Effector memory CD8-positive, alpha-beta T cell (primary cell): ENCODE measurements at regions not wholly inside any gene's neighbourhood (a gene's known extent, or its start where the extent isn't known, plus 50 kb on each side); places are given as distances from the start of the nearest gene placed in this dataset.

Experiments
- ATAC-seq: fragments of 150-1000 bp; cut with Tn5 transposase; replicated peaks from 2 replicates; pipeline ENCODE4 v1.10.0; 2021; ENCODE audit warnings: mild to moderate bottlenecking, moderate library complexity
- DNase-seq, 3 experiments: peaks; one replicate each; pipeline ENCODE4 v3.0.0; 2021
- H3K27ac Mint-ChIP-seq, 2 donors: one replicate each; pipeline ENCODE4 v1.8.0; 2022; ENCODE audit warnings: mild to moderate bottlenecking in 2 of 2, mixed read lengths in 2 of 2, moderate library complexity in 2 of 2
- H3K27me3 Mint-ChIP-seq, 2 donors: one replicate each; pipeline ENCODE4 v1.8.0; 2022; ENCODE audit warnings: mixed read lengths in 2 of 2
- H3K36me3 Mint-ChIP-seq: one replicate; pipeline ENCODE4 v1.8.0; 2022; ENCODE audit warnings: mild to moderate bottlenecking, moderate library complexity, mixed read lengths; ENCODE audit not compliant: insufficient read depth
- H3K4me1 Mint-ChIP-seq, 2 donors: one replicate each; pipeline ENCODE4 v1.8.0; 2022; ENCODE audit warnings: low read depth in 2 of 2, mixed read lengths in 2 of 2
- H3K4me3 Mint-ChIP-seq, 2 donors: one replicate each; pipeline ENCODE4 v1.8.0; 2022; ENCODE audit warnings: mild to moderate bottlenecking in 2 of 2, mixed read lengths in 2 of 2, moderate library complexity in 2 of 2
- H3K9me3 Mint-ChIP-seq, 2 donors: one replicate each; pipeline ENCODE4 v1.8.0; 2022; ENCODE audit warnings: mixed read lengths in 2 of 2

- Mint-ChIP-seq H3K4me1 (no peaks in the 10 kb centered on the region), H3K27me3 (no peaks in the 10 kb centered on the region), H3K9me3 (peaks cover 0 to 6% of the 10 kb centered on the region in 2 donors), H3K27ac (no peak overlapping the region), H3K36me3 (no peaks in the 10 kb centered on the region), H3K4me3 (no peak overlapping the region)
- no peak for ATAC-seq
- DNase-seq, result no peak
Observed at GRCh38 chr16:51085271-51085670, 65.8 kb downstream of the SALL1 start.

DNA sequence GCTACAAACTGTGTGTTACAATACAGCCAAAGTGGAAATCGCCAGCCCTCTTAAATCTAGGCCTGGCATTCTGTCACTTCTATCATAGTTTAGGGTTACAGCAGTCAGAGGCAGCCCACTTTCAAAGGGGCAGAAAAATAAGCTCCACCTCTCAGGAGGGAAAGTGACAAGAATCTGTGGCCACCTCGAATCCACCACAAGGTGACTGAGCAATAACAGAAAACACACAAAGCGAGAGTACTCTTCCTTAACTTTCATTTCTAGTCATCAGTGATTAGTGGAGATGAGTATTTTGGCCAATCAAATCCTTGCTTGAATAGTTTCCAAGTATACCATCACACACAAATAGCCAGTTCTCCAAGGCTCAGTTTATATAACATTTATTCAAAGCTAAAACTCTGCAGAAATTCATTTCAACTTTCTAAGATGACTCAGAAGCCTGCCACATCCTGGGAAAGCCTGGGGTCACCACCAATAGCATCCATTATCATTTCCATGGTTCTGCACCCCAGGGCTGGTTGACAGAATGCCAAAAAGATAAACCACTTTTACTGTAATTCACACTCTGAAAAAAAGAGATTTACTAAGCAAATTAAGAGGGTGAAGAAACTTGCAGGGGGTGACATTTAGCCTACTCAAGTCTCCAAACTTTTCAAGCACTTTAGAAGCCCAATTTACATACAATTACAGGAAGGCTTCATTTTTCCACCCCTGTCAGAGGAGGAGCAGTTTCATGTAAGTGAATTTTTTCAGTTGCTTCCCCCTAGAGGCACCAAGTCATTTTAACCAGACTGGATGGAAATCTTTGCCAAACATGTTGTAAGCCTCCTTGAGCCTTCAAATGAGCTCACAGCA lies 66.8 kb downstream of the SALL1 start:
- Mint-ChIP-seq H3K4me3 (no peak overlapping the region), H3K27ac (no peak overlapping the region), H3K4me1 (no peaks in the 10 kb centered on the region), H3K36me3 (no peaks in the 10 kb centered on the region), H3K27me3 (no peaks in the 10 kb centered on the region), H3K9me3 (peaks cover 0 to 7% of the 10 kb centered on the region in 2 donors)
- no peak for ATAC-seq
- DNase-seq, result no peak

- H3K27ac Mint-ChIP-seq, result no peak overlapping the region
- ATAC-seq, result no peak
- peaks cover 3 to 17% of the 10 kb centered on the region in 2 donors for H3K9me3 Mint-ChIP-seq
Observed at GRCh38 chr16:51072591-51072990, 78.5 kb downstream of the SALL1 start.

DNA sequence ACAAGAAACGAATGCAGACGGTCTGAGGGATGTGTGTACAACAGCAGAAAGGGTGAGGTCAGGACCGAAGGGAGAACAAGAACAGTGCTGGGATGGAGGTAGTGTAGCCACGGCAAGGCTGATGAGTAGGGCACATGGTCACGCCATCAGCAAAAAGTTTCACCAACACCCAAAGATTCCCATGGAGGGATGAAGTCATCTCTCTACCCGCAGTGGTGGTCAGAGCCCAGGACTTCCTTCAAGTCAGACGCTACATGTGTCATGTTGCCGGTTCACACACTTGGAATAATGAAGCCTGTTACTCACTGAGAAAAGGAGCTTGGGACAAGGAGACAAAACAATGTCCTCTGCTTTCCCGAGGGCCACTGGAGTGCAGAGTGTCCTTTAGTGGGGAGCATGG lies 79.7 kb downstream of the SALL1 start:
- Mint-ChIP-seq H3K9me3 (peaks cover 3 to 11% of the 10 kb centered on the region in 2 donors), H3K4me3 (no peak overlapping the region), H3K36me3 (no peaks in the 10 kb centered on the region), H3K27ac (no peak overlapping the region), H3K27me3 (peaks cover 0 to 5% of the 10 kb centered on the region in 2 donors), H3K4me1 (no peaks in the 10 kb centered on the region)
- ATAC-seq, result no peak
- no peak for DNase-seq

More at GRCh38 chr16:51072591-51072990, 78.5 kb downstream of the SALL1 start:
- no peak for DNase-seq
- H3K4me3 Mint-ChIP-seq, result no peak overlapping the region
- no peaks in the 10 kb centered on the region for H3K4me1 Mint-ChIP-seq
- H3K36me3 Mint-ChIP-seq, result no peaks in the 10 kb centered on the region
- H3K27me3 Mint-ChIP-seq, result peaks cover 0 to 9% of the 10 kb centered on the region in 2 donors

DNA sequence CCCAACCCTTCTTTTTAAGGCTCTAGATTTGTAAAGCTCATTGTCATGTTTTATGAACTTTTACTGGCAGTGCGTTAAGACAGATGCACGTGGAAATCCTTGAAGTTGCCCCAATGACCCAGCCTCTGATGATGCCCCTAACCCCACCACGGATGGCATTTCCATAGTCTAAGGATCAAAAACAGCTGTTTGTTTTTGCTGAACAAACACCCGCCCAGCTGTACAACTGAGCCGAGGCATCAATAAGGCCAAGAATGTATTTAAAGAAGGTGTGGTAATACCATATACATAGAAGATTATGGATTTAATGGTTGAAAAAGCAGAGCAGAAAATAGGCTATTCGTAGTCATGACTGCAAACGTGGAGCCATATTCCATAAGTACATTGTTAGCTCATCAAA lies 83.7 kb downstream of the SALL1 start:
- Mint-ChIP-seq H3K4me1 (no peaks in the 10 kb centered on the region), H3K27ac (no peak overlapping the region), H3K27me3 (no peaks in the 10 kb centered on the region), H3K36me3 (no peaks in the 10 kb centered on the region), H3K9me3 (peaks cover 0 to 6% of the 10 kb centered on the region in 2 donors), H3K4me3 (no peak overlapping the region)
- ATAC-seq (no peak), DNase-seq (no peak)

DNA sequence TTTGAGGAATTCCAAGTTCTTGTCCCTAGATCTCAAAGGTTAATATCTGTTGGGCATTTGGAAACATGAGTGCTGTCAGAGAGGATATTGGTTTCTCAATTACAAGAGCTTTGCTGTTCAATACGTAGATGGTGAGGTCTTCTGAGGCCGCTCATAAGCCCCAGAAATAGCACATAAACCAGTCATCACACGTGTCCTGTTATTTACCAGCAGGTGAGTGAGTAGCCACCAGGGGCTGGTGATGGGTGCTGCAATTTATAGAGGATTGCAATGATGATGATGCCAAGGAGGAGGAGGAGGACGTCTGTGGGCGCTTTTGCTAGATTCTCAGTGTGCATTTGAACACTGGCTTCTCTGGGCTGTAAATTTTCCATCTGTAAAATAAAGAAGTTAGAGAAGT lies 89.0 kb downstream of the SALL1 start:
- no peak for ATAC-seq
- peaks cover 3 to 6% of the 10 kb centered on the region in 2 donors for H3K27me3 Mint-ChIP-seq
- no peak overlapping the region for H3K4me3 Mint-ChIP-seq
- no peaks in the 10 kb centered on the region for H3K4me1 Mint-ChIP-seq
- no peak for DNase-seq
- H3K27ac Mint-ChIP-seq, result no peak overlapping the region
- H3K9me3 Mint-ChIP-seq, result no peaks in the 10 kb centered on the region
- H3K36me3 Mint-ChIP-seq, result no peaks in the 10 kb centered on the region

DNA sequence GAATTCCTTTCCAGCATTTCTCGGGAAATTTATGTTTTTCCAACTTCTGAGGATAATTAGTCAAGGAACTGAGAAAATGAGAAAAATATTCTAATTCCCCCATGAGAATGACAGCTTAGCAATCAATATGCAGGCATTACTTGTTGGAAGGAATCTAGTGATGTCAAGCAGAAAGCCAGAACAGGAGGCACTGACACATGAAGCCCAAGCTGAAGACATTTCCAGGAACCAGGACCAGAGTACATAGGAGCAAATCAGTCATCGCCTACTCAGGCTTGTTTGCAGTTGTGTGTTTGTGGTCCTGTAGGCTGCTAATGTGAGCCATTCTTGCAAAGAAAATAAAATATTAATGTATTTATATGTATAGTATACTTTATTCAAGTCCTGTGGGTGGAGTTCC lies 89.7 kb downstream of the SALL1 start:
- no peak for DNase-seq
- Mint-ChIP-seq H3K4me3 (no peak overlapping the region), H3K36me3 (no peaks in the 10 kb centered on the region), H3K4me1 (no peaks in the 10 kb centered on the region), H3K9me3 (no peaks in the 10 kb centered on the region), H3K27ac (no peak overlapping the region), H3K27me3 (peaks cover 6 to 10% of the 10 kb centered on the region in 2 donors)
- ATAC-seq, result no peak

GRCh38 chr16:51057969-51058337 lies 93.1 kb downstream of the SALL1 start:
- DNase-seq, result no peak
- Mint-ChIP-seq H3K27me3 (peaks cover 18 to 20% of the 10 kb centered on the region in 2 donors), H3K36me3 (no peaks in the 10 kb centered on the region), H3K27ac (no peak overlapping the region), H3K4me1 (no peaks in the 10 kb centered on the region), H3K9me3 (no peaks in the 10 kb centered on the region), H3K4me3 (no peak overlapping the region)
- ATAC-seq, result no peak

GRCh38 chr16:51057102-51057793 lies 93.8 kb downstream of the SALL1 start:
- H3K27ac Mint-ChIP-seq, result no peak overlapping the region
- peaks cover 18 to 20% of the 10 kb centered on the region in 2 donors for H3K27me3 Mint-ChIP-seq
- no peaks in the 10 kb centered on the region for H3K36me3 Mint-ChIP-seq
- DNase-seq (no peak), ATAC-seq (no peak)
- no peaks in the 10 kb centered on the region for H3K9me3 Mint-ChIP-seq
- H3K4me1 Mint-ChIP-seq, result no peaks in the 10 kb centered on the region
- no peak overlapping the region for H3K4me3 Mint-ChIP-seq

GRCh38 chr16:51056331-51056730 lies 94.7 kb downstream of the SALL1 start:
- Mint-ChIP-seq H3K36me3 (no peaks in the 10 kb centered on the region), H3K27me3 (peaks cover 18 to 20% of the 10 kb centered on the region in 2 donors), H3K4me1 (no peaks in the 10 kb centered on the region), H3K9me3 (no peaks in the 10 kb centered on the region), H3K4me3 (no peak overlapping the region), H3K27ac (no peak overlapping the region)
- ATAC-seq (no peak), DNase-seq (no peak)

GRCh38 chr16:51055434-51055833 lies 95.6 kb downstream of the SALL1 start:
- DNase-seq, result no peak
- Mint-ChIP-seq H3K27ac (no peak overlapping the region), H3K9me3 (no peaks in the 10 kb centered on the region), H3K4me3 (no peak overlapping the region), H3K36me3 (no peaks in the 10 kb centered on the region), H3K4me1 (no peaks in the 10 kb centered on the region), H3K27me3 (peaks cover 18 to 20% of the 10 kb centered on the region in 2 donors)
- ATAC-seq, result no peak

GRCh38 chr16:51053775-51054174 lies 97.3 kb downstream of the SALL1 start:
- Mint-ChIP-seq H3K27ac (no peak overlapping the region), H3K4me1 (no peaks in the 10 kb centered on the region), H3K9me3 (peaks cover 0 to 1% of the 10 kb centered on the region in 2 donors), H3K4me3 (no peak overlapping the region), H3K36me3 (no peaks in the 10 kb centered on the region), H3K27me3 (peaks cover 18 to 20% of the 10 kb centered on the region in 2 donors)
- ATAC-seq, result no peak
- no peak for DNase-seq

DNA sequence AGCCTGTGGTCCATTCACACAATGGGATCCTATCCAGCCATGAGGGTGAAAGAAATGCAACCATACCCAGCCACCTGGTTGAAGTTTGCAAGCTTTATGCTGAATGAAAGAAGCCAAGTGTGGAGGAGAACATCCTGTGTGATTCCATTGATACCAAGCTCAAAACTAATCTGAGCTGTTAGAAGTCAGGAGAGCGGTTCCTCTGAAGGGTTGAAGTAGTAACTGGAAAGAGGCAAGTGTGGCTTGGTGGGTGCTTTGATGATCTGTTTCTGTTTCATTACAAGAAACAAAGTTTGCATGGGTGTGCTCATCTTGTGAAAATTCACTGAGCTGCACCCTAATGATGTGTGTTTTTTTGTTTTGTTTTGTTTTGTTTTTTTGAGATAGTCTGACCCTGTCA lies 99.4 kb downstream of the SALL1 start:
- Mint-ChIP-seq H3K27me3 (peaks cover 12 to 13% of the 10 kb centered on the region in 2 donors), H3K36me3 (no peaks in the 10 kb centered on the region), H3K9me3 (peaks cover 0 to 1% of the 10 kb centered on the region in 2 donors), H3K4me3 (no peak overlapping the region), H3K4me1 (no peaks in the 10 kb centered on the region), H3K27ac (no peak overlapping the region)
- no peak for DNase-seq
- no peak for ATAC-seq

GRCh38 chr16:51050377-51050706 lies 100.7 kb downstream of the SALL1 start:
- Mint-ChIP-seq H3K27me3 (peaks cover 10 to 12% of the 10 kb centered on the region in 2 donors), H3K4me3 (no peak overlapping the region), H3K9me3 (peaks cover 0 to 1% of the 10 kb centered on the region in 2 donors), H3K27ac (no peak overlapping the region), H3K36me3 (no peaks in the 10 kb centered on the region), H3K4me1 (no peaks in the 10 kb centered on the region)
- ATAC-seq (no peak), DNase-seq (no peak)
